IPS-15b (cell line): ENCODE measurements at regions not wholly inside any gene's neighbourhood (a gene's known extent, or its start where the extent isn't known, plus 50 kb on each side); places are given as distances from the start of the nearest gene placed in this dataset.
"Not testable (repeated sequence)": the region's sequence is repeated elsewhere in the genome, so short reads cannot be mapped to it uniquely, and the experiment has no call there.

Source experiments
- H3K27me3 ChIP-seq: one replicate; pipeline ENCODE4 v1.6.1; 2013; ENCODE audit warnings: low read length; ENCODE audit not compliant: control insufficient read depth, insufficient read depth
- H3K36me3 ChIP-seq: one replicate; pipeline ENCODE4 v1.6.1; 2013; ENCODE audit warnings: low read length; ENCODE audit not compliant: control insufficient read depth, insufficient read depth
- H3K4me1 ChIP-seq: one replicate; pipeline ENCODE4 v1.6.1; 2013; ENCODE audit warnings: mild to moderate bottlenecking, low read length; ENCODE audit not compliant: control insufficient read depth, insufficient read depth
- H3K4me3 ChIP-seq: one replicate; pipeline ENCODE4 v1.5.1; 2013; ENCODE audit warnings: low read depth, low read length
- H3K9ac ChIP-seq: one replicate; pipeline ENCODE4 v1.6.1; 2013; ENCODE audit warnings: low read depth, mild to moderate bottlenecking, low read length
- H3K9me3 ChIP-seq: one replicate; pipeline ENCODE4 v1.6.1; 2013; ENCODE audit warnings: mild to moderate bottlenecking, low read length; ENCODE audit not compliant: control insufficient read depth, insufficient read depth

GRCh38 chr2:14999114-14999661 is 366.7 kb downstream of the LRATD1 start:
- Histone ChIP-seq H3K36me3 (no peaks in the 10 kb centered on the region), H3K4me3 (no peak overlapping the region), H3K27me3 (no peaks in the 10 kb centered on the region), H3K9me3 (no peaks in the 10 kb centered on the region), H3K4me1 (no peaks in the 10 kb centered on the region), H3K9ac (no peak overlapping the region)

GRCh38 chr2:15002519-15002918 is 370.0 kb downstream of the LRATD1 start:
- H3K9ac ChIP-seq, H3K36me3 ChIP-seq, H3K4me3 ChIP-seq, H3K4me1 ChIP-seq, H3K27me3 ChIP-seq, H3K9me3 ChIP-seq: not testable (repeated sequence)

- Histone ChIP-seq H3K27me3 (no peaks in the 10 kb centered on the region), H3K4me3 (no peak overlapping the region), H3K36me3 (no peaks in the 10 kb centered on the region), H3K9ac (no peak overlapping the region), H3K4me1 (no peaks in the 10 kb centered on the region), H3K9me3 (no peaks in the 10 kb centered on the region)
Measured at GRCh38 chr2:15006667-15007066, 374.1 kb downstream of the LRATD1 start.

- H3K27me3 ChIP-seq, result no peaks in the 10 kb centered on the region
- no peaks in the 10 kb centered on the region for H3K9me3 ChIP-seq
- H3K4me1 ChIP-seq, result no peaks in the 10 kb centered on the region
- no peak overlapping the region for H3K4me3 ChIP-seq
- H3K36me3 ChIP-seq, result no peaks in the 10 kb centered on the region
- no peak overlapping the region for H3K9ac ChIP-seq
Measured at GRCh38 chr2:15009681-15010080, 377.2 kb downstream of the LRATD1 start.

GRCh38 chr2:15010346-15010745 is 377.8 kb downstream of the LRATD1 start:
- Histone ChIP-seq H3K9ac (no peak overlapping the region), H3K4me1 (no peaks in the 10 kb centered on the region), H3K9me3 (no peaks in the 10 kb centered on the region), H3K36me3 (no peaks in the 10 kb centered on the region), H3K4me3 (no peak overlapping the region), H3K27me3 (no peaks in the 10 kb centered on the region)

- no peaks in the 10 kb centered on the region for H3K4me1 ChIP-seq
- H3K36me3 ChIP-seq, result no peaks in the 10 kb centered on the region
- no peak overlapping the region for H3K9ac ChIP-seq
Measured at GRCh38 chr2:15018814-15019213, 386.3 kb downstream of the LRATD1 start.

GRCh38 chr2:15023221-15023620 is 390.7 kb downstream of the LRATD1 start:
- Histone ChIP-seq H3K9me3 (no peaks in the 10 kb centered on the region), H3K27me3 (no peaks in the 10 kb centered on the region), H3K4me3 (no peak overlapping the region), H3K4me1 (no peaks in the 10 kb centered on the region), H3K36me3 (no peaks in the 10 kb centered on the region), H3K9ac (no peak overlapping the region)

More at GRCh38 chr2:15018814-15019213, 386.3 kb downstream of the LRATD1 start:
- Histone ChIP-seq H3K9me3 (no peaks in the 10 kb centered on the region), H3K27me3 (no peaks in the 10 kb centered on the region), H3K4me3 (no peak overlapping the region)

GRCh38 chr2:15028406-15028805 is 395.9 kb downstream of the LRATD1 start:
- no peaks in the 10 kb centered on the region for H3K9me3 ChIP-seq
- H3K4me1 ChIP-seq, result no peaks in the 10 kb centered on the region

GRCh38 chr2:15031745-15032240 is 399.3 kb downstream of the LRATD1 start:
- H3K4me1 ChIP-seq, result no peaks in the 10 kb centered on the region
- H3K9ac ChIP-seq, result no peak overlapping the region
- no peaks in the 10 kb centered on the region for H3K9me3 ChIP-seq
- H3K27me3 ChIP-seq, result no peaks in the 10 kb centered on the region
- H3K36me3 ChIP-seq, result no peaks in the 10 kb centered on the region
- no peak overlapping the region for H3K4me3 ChIP-seq

More at GRCh38 chr2:15028406-15028805, 395.9 kb downstream of the LRATD1 start:
- H3K4me3 ChIP-seq, result no peak overlapping the region
- H3K9ac ChIP-seq, result no peak overlapping the region
- H3K36me3 ChIP-seq, result no peaks in the 10 kb centered on the region
- H3K27me3 ChIP-seq, result no peaks in the 10 kb centered on the region

GRCh38 chr2:15034246-15034645 is 401.7 kb downstream of the LRATD1 start:
- H3K4me3 ChIP-seq, result no peak overlapping the region
- no peaks in the 10 kb centered on the region for H3K36me3 ChIP-seq
- no peaks in the 10 kb centered on the region for H3K9me3 ChIP-seq
- H3K27me3 ChIP-seq, result no peaks in the 10 kb centered on the region
- no peaks in the 10 kb centered on the region for H3K4me1 ChIP-seq
- H3K9ac ChIP-seq, result no peak overlapping the region

GRCh38 chr2:15034860-15035259 is 402.3 kb downstream of the LRATD1 start:
- H3K4me1 ChIP-seq, result no peaks in the 10 kb centered on the region
- H3K4me3 ChIP-seq, result no peak overlapping the region
- no peaks in the 10 kb centered on the region for H3K9me3 ChIP-seq
- no peaks in the 10 kb centered on the region for H3K27me3 ChIP-seq
- no peak overlapping the region for H3K9ac ChIP-seq
- H3K36me3 ChIP-seq, result no peaks in the 10 kb centered on the region

GRCh38 chr2:15038366-15039364 is 406.1 kb downstream of the LRATD1 start:
- Histone ChIP-seq H3K4me3 (no peak overlapping the region), H3K27me3 (no peaks in the 10 kb centered on the region), H3K36me3 (no peaks in the 10 kb centered on the region), H3K4me1 (peaks cover 12% of the 10 kb centered on the region), H3K9ac (no peak overlapping the region), H3K9me3 (no peaks in the 10 kb centered on the region)
